Kidney (tissue), 13 donors: ENCODE measurements at regions not wholly inside any gene's neighbourhood (a gene's known extent, or its start where the extent isn't known, plus 50 kb on each side); places are given as distances from the start of the nearest gene placed in this dataset.

Source experiments
- DNase-seq, 5 donors: peaks; one replicate each; pipeline ENCODE4 v3.0.0-alpha.2; 2013 to 2020
- FAIRE-seq: peaks from 2 replicates; lab custom pipeline; 2012; peaks lifted over from hg19 to GRCh38; lab: Jason Lieb, UNC
- H3K27ac ChIP-seq, 2 donors: one replicate each; pipeline ENCODE4 v1.7.0; 2013; ENCODE audit warnings: low read depth in 2 of 2, low read length in 2 of 2, inconsistent platforms in 1 of 2
- H3K27me3 ChIP-seq: one replicate; pipeline ENCODE4 v1.7.1; 2013; ENCODE audit warnings: low read length, inconsistent platforms; ENCODE audit not compliant: control insufficient read depth, insufficient read depth
- H3K36me3 ChIP-seq, 3 donors: one replicate each; pipeline versions ENCODE4 v1.7.0 to v1.7.1; 2013; ENCODE audit warnings: low read length in 3 of 3, control low read depth in 1 of 3, inconsistent platforms in 1 of 3; ENCODE audit not compliant: insufficient read depth in 3 of 3, control insufficient read depth in 2 of 3
- H3K4me1 ChIP-seq, 3 donors: one replicate each; pipeline versions ENCODE4 v1.7.0 to v1.7.1; 2013; ENCODE audit warnings: low read length in 3 of 3, inconsistent platforms in 1 of 3, low read depth in 1 of 3; ENCODE audit not compliant: control insufficient read depth in 2 of 3, insufficient read depth in 2 of 3
- H3K4me3 ChIP-seq, 3 donors: one replicate each; pipeline versions ENCODE4 v1.7.0 to v1.8.1; 2013; ENCODE audit warnings: low read length in 3 of 3, control low read depth in 1 of 3, inconsistent platforms in 1 of 3
- H3K9ac ChIP-seq, 3 donors: one replicate each; pipeline versions ENCODE4 v1.7.0 to v1.7.1; 2013; ENCODE audit warnings: low read length in 3 of 3, control low read depth in 1 of 3, inconsistent platforms in 1 of 3
- H3K9me3 ChIP-seq, 3 donors: one replicate each; pipeline versions ENCODE4 v1.7.0 to v1.7.1; 2013; ENCODE audit warnings: low read length in 3 of 3, control low read depth in 1 of 3, inconsistent platforms in 1 of 3; ENCODE audit not compliant: control insufficient read depth in 2 of 3, insufficient read depth in 1 of 3
- CTCF ChIP-seq: IDR thresholded peaks from 3 replicates; pipeline ENCODE4 v1.5.1; 2012; ENCODE audit warnings: mild to moderate bottlenecking, moderate library complexity, borderline replicate concordance; ENCODE audit not compliant: insufficient read depth; ENCODE audit errors: extremely low read depth
- intact Hi-C: fragments of 100-400 bp; cut with DNase I; formaldehyde crosslinking; loops from one replicate; pipeline ENCODE4 v1.11.1; 2022
- donor health status: control.
- donor health status: control.
- donor health status: control.
- donor health status: control.
- donor health status: control.
- donor health status: DM: yes; HTN: yes; CAD: no.
- donor health status: Normal renal cell carcinoma (clear cell type).

GRCh38 chr7:125664625-125665024 is 735.0 kb upstream of the POT1 start:
- Histone ChIP-seq H3K27me3 (no peaks in the 10 kb centered on the region), H3K9ac (no peak overlapping the region), H3K4me1 (peaks cover 0 to 6% (median 0%) of the 10 kb centered on the region in 3 donors), H3K4me3 (no peak overlapping the region), H3K27ac (no peak overlapping the region), H3K9me3 (no peaks in the 10 kb centered on the region), H3K36me3 (no peaks in the 10 kb centered on the region)
- TF ChIP-seq CTCF: no peak
- no peak for FAIRE-seq
- DNase-seq: no peak
- intact Hi-C loops: no loop called here

GRCh38 chr7:125663961-125664360 is 734.3 kb upstream of the POT1 start:
- Histone ChIP-seq H3K4me3 (no peak overlapping the region), H3K27ac (no peak overlapping the region), H3K36me3 (no peaks in the 10 kb centered on the region), H3K4me1 (peaks cover 0 to 6% (median 0%) of the 10 kb centered on the region in 3 donors), H3K9ac (no peak overlapping the region), H3K9me3 (no peaks in the 10 kb centered on the region), H3K27me3 (no peaks in the 10 kb centered on the region)
- DNase-seq (peak in 2 of 5 donors; percentile 28), FAIRE-seq (peak; percentile 82)
- no peak for TF ChIP-seq CTCF
- intact Hi-C loops: no loop called here

GRCh38 chr7:125661677-125662076 is 732.1 kb upstream of the POT1 start:
- DNase-seq (no peak), FAIRE-seq (no peak)
- H3K9ac ChIP-seq: no peak overlapping the region
- TF ChIP-seq CTCF: no peak
- H3K36me3 ChIP-seq: no peaks in the 10 kb centered on the region
- H3K27me3 ChIP-seq: no peaks in the 10 kb centered on the region
- H3K4me3 ChIP-seq: no peak overlapping the region
- H3K9me3 ChIP-seq: no peaks in the 10 kb centered on the region
- intact Hi-C loops: no loop called here
- H3K27ac ChIP-seq: no peak overlapping the region
- H3K4me1 ChIP-seq: peaks cover 0 to 6% (median 0%) of the 10 kb centered on the region in 3 donors

- Histone ChIP-seq H3K27me3 (no peaks in the 10 kb centered on the region), H3K4me1 (peaks cover 0 to 6% (median 0%) of the 10 kb centered on the region in 3 donors), H3K9me3 (no peaks in the 10 kb centered on the region), H3K27ac (no peak overlapping the region), H3K4me3 (no peak overlapping the region), H3K36me3 (no peaks in the 10 kb centered on the region), H3K9ac (no peak overlapping the region)
- FAIRE-seq: no peak
- intact Hi-C loops: no loop called here
- TF ChIP-seq CTCF: no peak
- DNase-seq: no peak
Measured at GRCh38 chr7:125661006-125661405, 731.4 kb upstream of the POT1 start.
